ENCODE measurements at regions not wholly inside any gene's neighbourhood (a gene's known extent, or its start where the extent isn't known, plus 50 kb on each side); places are given as distances from the start of the nearest gene placed in this dataset.
"Not testable (repeated sequence)": the region's sequence is repeated elsewhere in the genome, so short reads cannot be mapped to it uniquely, and the experiment has no call there.

DNA sequence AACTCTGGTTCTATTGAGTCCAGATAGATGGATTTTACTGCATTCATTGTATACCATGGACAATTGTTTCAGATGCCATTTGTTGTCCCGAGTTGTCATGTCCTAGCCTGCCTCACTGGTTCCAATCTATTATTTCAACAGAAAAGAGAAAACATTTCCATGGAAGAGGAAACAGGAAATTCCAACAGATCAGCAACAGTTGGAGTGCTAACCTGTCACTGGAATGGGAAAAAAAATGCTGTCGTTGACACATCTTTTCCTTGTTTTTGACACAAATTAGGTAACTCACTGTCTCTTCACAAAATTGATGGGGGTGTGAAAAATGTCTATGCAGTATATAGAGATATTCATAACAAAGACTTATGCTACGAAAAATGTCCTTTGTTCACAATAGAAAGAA, 432.0 kb upstream of the TBL1XR1 start:
- Histone ChIP-seq H3K9me3 (peaks cover 0 to 7% (median 0%) of the 10 kb centered on the region in 8 donors), H3K36me3 (no peaks in the 10 kb centered on the region), H3K27me3 (replicated peaks in 1 of 7) (no peaks in the 10 kb centered on the region), H3K27ac (no peak overlapping the region), H3K4me3 (no peak overlapping the region), H3K4me1 (no peaks in the 10 kb centered on the region)
- no peak for DNase-seq
- TF ChIP-seq CTCF (IDR thresholded peaks at IDR 0.05 in 8 of 11, conservative IDR thresholded peaks at IDR 0.05 in 3 of 11) (no peak), POLR2A (IDR thresholded peaks at IDR 0.05) (no peak), POLR2AphosphoS5 (IDR thresholded peaks at IDR 0.05) (no peak)
- intact Hi-C loops (cut with DNase I; ENCODE audit: low total_unique reads) = no loop called here
- WGBS, 5 donors = 73 to 84% (median 77%) methylated on average over 3 of the region's 3 CpGs

GRCh38 chr3:177633671-177634207, 436.5 kb upstream of the TBL1XR1 start:
- intact Hi-C loops (cut with DNase I; ENCODE audit: low total_unique reads) = no loop called here
- TF ChIP-seq POLR2A (IDR thresholded peaks at IDR 0.05) (no peak), POLR2AphosphoS5 (IDR thresholded peaks at IDR 0.05) (no peak), CTCF (IDR thresholded peaks at IDR 0.05 in 8 of 11, conservative IDR thresholded peaks at IDR 0.05 in 3 of 11) (no peak)
- Histone ChIP-seq H3K9me3 (peaks cover 0 to 4% (median 0%) of the 10 kb centered on the region in 8 donors), H3K4me1 (no peaks in the 10 kb centered on the region), H3K4me3 (no peak overlapping the region), H3K36me3 (no peaks in the 10 kb centered on the region), H3K27ac (peak overlapping the region in 1 of 8 donors; percentile 13), H3K27me3 (replicated peaks in 1 of 7) (no peaks in the 10 kb centered on the region)
- DNase-seq = no peak
- WGBS, 5 donors = 72 to 85% (median 84%) methylated on average over 5 of the region's 5 CpGs

- H3K9me3 ChIP-seq; H3K4me3 ChIP-seq; intact Hi-C loops (cut with DNase I; ENCODE audit: low total_unique reads); H3K27ac ChIP-seq; H3K27me3 ChIP-seq (replicated peaks in 1 of 7); H3K36me3 ChIP-seq; DNase-seq; H3K4me1 ChIP-seq: not testable (repeated sequence)
- 92 to 97% (median 94%) methylated on average over 3 of the region's 3 CpGs for WGBS, 5 donors
Observed at GRCh38 chr3:177635601-177636106, 438.4 kb upstream of the TBL1XR1 start.

GRCh38 chr3:177640319-177640965, 443.2 kb upstream of the TBL1XR1 start:
- no peaks in the 10 kb centered on the region for H3K36me3 ChIP-seq
- TF ChIP-seq POLR2A (IDR thresholded peaks at IDR 0.05) = no peak
- WGBS, 5 donors = 71 to 78% (median 75%) methylated on average over 8 of the region's 8 CpGs

DNA sequence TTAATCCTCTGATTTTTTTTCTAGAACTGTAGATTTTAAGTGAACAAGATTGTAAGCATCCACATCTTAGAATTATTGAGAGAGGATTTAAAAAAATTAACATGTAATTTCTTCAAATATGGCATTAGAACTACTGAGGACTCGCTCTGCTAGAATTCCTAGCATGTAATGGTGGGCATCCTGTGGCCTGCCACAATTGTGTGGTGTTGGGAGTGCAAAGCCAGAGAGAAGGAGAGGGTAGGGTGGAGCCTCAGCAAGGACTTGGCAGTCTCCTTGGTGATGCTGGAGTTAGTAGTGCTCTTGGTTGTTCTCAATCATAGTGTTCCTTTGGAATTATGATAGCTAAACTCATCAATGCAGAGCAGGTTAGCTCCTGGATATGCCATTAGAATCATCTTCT, 443.9 kb upstream of the TBL1XR1 start:
- Histone ChIP-seq H3K4me1 (peaks cover 0 to 20% (median 3%) of the 10 kb centered on the region in 6 donors), H3K27me3 (replicated peaks in 1 of 7) (no peaks in the 10 kb centered on the region), H3K27ac (no peak overlapping the region), H3K4me3 (no peak overlapping the region), H3K9me3 (peaks cover 0 to 2% (median 0%) of the 10 kb centered on the region in 8 donors), H3K36me3 (no peaks in the 10 kb centered on the region)
- 97 to 100% (median 100%) methylated on average over 1 of the region's 1 CpG for WGBS, 5 donors
- intact Hi-C loops (cut with DNase I; ENCODE audit: low total_unique reads) = no loop called here
- TF ChIP-seq CTCF (IDR thresholded peaks at IDR 0.05 in 8 of 11, conservative IDR thresholded peaks at IDR 0.05 in 3 of 11) = no peak
- no peak for DNase-seq

More at GRCh38 chr3:177640319-177640965, 443.2 kb upstream of the TBL1XR1 start:
- peaks cover 0 to 4% (median 0%) of the 10 kb centered on the region in 8 donors for H3K9me3 ChIP-seq
- peaks cover 0 to 20% (median 3%) of the 10 kb centered on the region in 6 donors for H3K4me1 ChIP-seq
- no peaks in the 10 kb centered on the region for H3K27me3 ChIP-seq (replicated peaks in 1 of 7)
- no peak overlapping the region for H3K27ac ChIP-seq
- DNase-seq = no peak
- intact Hi-C loops (cut with DNase I; ENCODE audit: low total_unique reads) = no loop called here
- H3K4me3 ChIP-seq = no peak overlapping the region

Data from spleen (tissue), 11 donors.